ENCODE measurements at regions not wholly inside any gene's neighbourhood (a gene's known extent, or its start where the extent isn't known, plus 50 kb on each side); places are given as distances from the start of the nearest gene placed in this dataset.

GRCh38 chr9:80521151-80521550 lies 949.4 kb downstream of the TLE4 start:
- in situ Hi-C loops (cut with HindIII; ENCODE audit: extremely low pct_ligation_motif_present, low pct_unique_long_range_greater_than_20kb): no loop called here
- no peaks in the 10 kb centered on the region for H3K4me1 ChIP-seq (ENCODE audit: insufficient read depth, low read length)
- no peak for TF ChIP-seq ZBTB21 (CRISPR knock-in tag; IDR thresholded peaks at IDR 0.05)
- TF ChIP-seq ZNF639 (CRISPR knock-in tag; conservative IDR thresholded peaks at IDR 0.05): no peak
- TF ChIP-seq TAF15 (IDR thresholded peaks at IDR 0.05; ENCODE audit: low read depth, low read length, poor library complexity, severe bottlenecking): no peak
- TF ChIP-seq ZBTB44 (CRISPR knock-in tag; IDR thresholded peaks at IDR 0.05): no peak
- TF ChIP-seq ZFP41 (CRISPR knock-in tag; IDR thresholded peaks at IDR 0.05; ENCODE audit: borderline replicate concordance): no peak
- no peak for TF ChIP-seq KLF16 (CRISPR knock-in tag; IDR thresholded peaks at IDR 0.05)
- TF ChIP-seq ZNF225 (CRISPR knock-in tag; IDR thresholded peaks at IDR 0.05): no peak
- no peak for TF ChIP-seq BHLHE40 (IDR thresholded peaks at IDR 0.05; ENCODE audit: low read length)
- no peak for TF ChIP-seq ZNF570 (CRISPR knock-in tag; IDR thresholded peaks at IDR 0.05; ENCODE audit: borderline replicate concordance)
- no peak for TF ChIP-seq ZNF468 (CRISPR knock-in tag; IDR thresholded peaks at IDR 0.05)
- no peak for TF ChIP-seq SRSF1 (optimal IDR thresholded peaks at IDR 0.05; ENCODE audit: low read depth, low read length)
- no peak for TF ChIP-seq EHMT2 (IDR thresholded peaks at IDR 0.05; ENCODE audit: borderline replicate concordance, low read depth, low read length)
- TF ChIP-seq IRX3 (CRISPR knock-in tag; IDR thresholded peaks at IDR 0.05; ENCODE audit: borderline replicate concordance, low read depth): no peak
- TF ChIP-seq YY1 (IDR thresholded peaks at IDR 0.05; ENCODE audit: insufficient read depth, insufficient replicate concordance, low read depth, low read length): no peak
- no peak for TF ChIP-seq SP4 (CRISPR knock-in tag; IDR thresholded peaks at IDR 0.05)
- no peak for TF ChIP-seq FOXA1 (IDR thresholded peaks at IDR 0.05)
- no peak for TF ChIP-seq FOXA1 (CRISPR knock-in tag; IDR thresholded peaks at IDR 0.05)
- TF ChIP-seq TEAD3 (CRISPR knock-in tag; optimal IDR thresholded peaks at IDR 0.05; ENCODE audit: borderline replicate concordance): no peak
- TF ChIP-seq CEBPG (CRISPR knock-in tag; IDR thresholded peaks at IDR 0.05): no peak
- no peak for TF ChIP-seq JUNB (CRISPR knock-in tag; IDR thresholded peaks at IDR 0.05; ENCODE audit: borderline replicate concordance)
- H3K27ac ChIP-seq (ENCODE audit: extremely low read length, insufficient read depth, low read length): no peak overlapping the region
- intact Hi-C loops (cut with micrococcal nuclease; ENCODE audit: unreplicated experiment): no loop called here
- ATAC-seq (no peak), FAIRE-seq (no peak), DNase-seq (ENCODE audit: low spot score) (no peak)
- H3K4me2 ChIP-seq (ENCODE audit: low read depth, low read length): no peak overlapping the region
- H3K9me3 ChIP-seq (ENCODE audit: low read length): peaks cover 87% of the 10 kb centered on the region
- BruUV-seq (replicated peaks): no TSS peak
- no peaks in the 10 kb centered on the region for H3K27me3 ChIP-seq (ENCODE audit: control insufficient read depth in 1 of 2, insufficient read depth in 2 of 2, low read length in 2 of 2)
- POLR2A ChIA-PET: no interaction called here
- WGBS (ENCODE audit: low lambda C conversion rate): 5% methylated on average over 3 of the region's 3 CpGs
- no peaks in the 10 kb centered on the region for H3K79me2 ChIP-seq (ENCODE audit: insufficient read depth, low read length)
- H3K4me3 ChIP-seq (replicated peaks in 1 of 3; ENCODE audit: insufficient read depth in 1 of 3, low read depth in 2 of 3, low read length in 3 of 3): no peak overlapping the region
- H3K36me3 ChIP-seq (replicated peaks in 1 of 2; ENCODE audit: control insufficient read depth in 1 of 2, insufficient read depth in 2 of 2, low read length in 2 of 2): no peaks in the 10 kb centered on the region
- H2AFZ ChIP-seq (ENCODE audit: low read length): no peak overlapping the region
- CTCF ChIA-PET (ENCODE audit: low intra/inter-chr PET ratio, low total read pairs): no interaction called here
- no peak overlapping the region for H3K9ac ChIP-seq (ENCODE audit: insufficient read depth, low read depth, low read length)
- no peaks in the 10 kb centered on the region for H4K20me1 ChIP-seq (ENCODE audit: insufficient read depth, low read length)
